Esophagus squamous epithelium (tissue), 4 donors: ENCODE measurements at regions not wholly inside any gene's neighbourhood (a gene's known extent, or its start where the extent isn't known, plus 50 kb on each side); places are given as distances from the start of the nearest gene placed in this dataset.

Experiments used
- CTCF ChIP-seq, 6 experiments: fragments of 450-650 bp in 4 of 6; fragments of 200-600 bp in 2 of 6; sonication (generic) in 2 of 6; IDR thresholded peaks; one replicate each; pipeline ENCODE4 v1.5.1; 2016 to 2019; ENCODE audit warnings: antibody characterized with exemption in 6 of 6, mild to moderate bottlenecking in 4 of 6, moderate library complexity in 4 of 6
- POLR2A ChIP-seq, 4 donors: fragments of 450-650 bp; IDR thresholded peaks; one replicate each; pipeline ENCODE4 v1.6.1; 2017; ENCODE audit warnings: antibody characterized with exemption in 4 of 4, mild to moderate bottlenecking in 4 of 4, moderate library complexity in 3 of 4

- TF ChIP-seq CTCF (IDR thresholded peaks at IDR 0.05) (no peak), POLR2A (IDR thresholded peaks at IDR 0.05) (no peak)
Observed at GRCh38 chr16:51713502-51713901, 562.4 kb upstream of the SALL1 start.
